H4 (cell line): ENCODE measurements at regions not wholly inside any gene's neighbourhood (a gene's known extent, or its start where the extent isn't known, plus 50 kb on each side); places are given as distances from the start of the nearest gene placed in this dataset.

Experiments
- DNase-seq: peaks from one replicate; pipeline ENCODE4 v3.0.0-alpha.2; 2015; ENCODE audit warnings: low spot score

- no peak for DNase-seq
These were observed 64.2 kb downstream of the GJA1 start for GRCh38 chr6:121499666-121500065.

GRCh38 chr6:121503589-121503991, 68.1 kb downstream of the GJA1 start:
- DNase-seq: no peak

GRCh38 chr6:121504227-121504626, 68.8 kb downstream of the GJA1 start:
- DNase-seq: peak; percentile 58

GRCh38 chr6:121505284-121505683, 69.8 kb downstream of the GJA1 start:
- no peak for DNase-seq

- no peak for DNase-seq
These were observed 71.6 kb downstream of the GJA1 start for GRCh38 chr6:121506761-121507754.

GRCh38 chr6:121510568-121511177, 75.2 kb downstream of the GJA1 start:
- DNase-seq: peak; percentile 6

GRCh38 chr6:121515630-121516265, 80.3 kb downstream of the GJA1 start:
- DNase-seq: peak; percentile 16

GRCh38 chr6:121516331-121516730, 80.9 kb downstream of the GJA1 start:
- DNase-seq: no peak

- DNase-seq: peak; percentile 71
These were observed 85.1 kb downstream of the GJA1 start for GRCh38 chr6:121520337-121521163.

- no peak for DNase-seq
These were observed 85.7 kb downstream of the GJA1 start for GRCh38 chr6:121521164-121521555.

- DNase-seq: peak; percentile 60
These were observed 86.8 kb downstream of the GJA1 start for GRCh38 chr6:121522265-121522664.

GRCh38 chr6:121522771-121523386, 87.4 kb downstream of the GJA1 start:
- DNase-seq: no peak

GRCh38 chr6:121523628-121524027, 88.2 kb downstream of the GJA1 start:
- no peak for DNase-seq

GRCh38 chr6:121526282-121526681, 90.8 kb downstream of the GJA1 start:
- DNase-seq: no peak

GRCh38 chr6:121531658-121532169, 96.3 kb downstream of the GJA1 start:
- no peak for DNase-seq

GRCh38 chr6:121533321-121533841, 97.9 kb downstream of the GJA1 start:
- no peak for DNase-seq

- DNase-seq: no peak
These were observed 100.3 kb downstream of the GJA1 start for GRCh38 chr6:121535777-121536176.

GRCh38 chr6:121536345-121536744, 100.9 kb downstream of the GJA1 start:
- DNase-seq: no peak

- DNase-seq: no peak
These were observed 104.0 kb downstream of the GJA1 start for GRCh38 chr6:121539439-121539838.

- no peak for DNase-seq
These were observed 104.8 kb downstream of the GJA1 start for GRCh38 chr6:121540210-121540609.

GRCh38 chr6:121544691-121545090, 109.2 kb downstream of the GJA1 start:
- DNase-seq: no peak
